Stimulated activated effector memory CD8-positive, alpha-beta T cell treated with anti-CD3 and anti-CD28 coated beads, Interleukin-12 subunit alpha, Interleukin-12 subunit beta, amount 100 ng/mL, for 72 hours (primary cell): ENCODE measurements at regions not wholly inside any gene's neighbourhood (a gene's known extent, or its start where the extent isn't known, plus 50 kb on each side); places are given as distances from the start of the nearest gene placed in this dataset.
"Not testable (repeated sequence)": the region's sequence is repeated elsewhere in the genome, so short reads cannot be mapped to it uniquely, and the experiment has no call there.

Experiments used
- ATAC-seq: fragments of 150-1000 bp; cut with Tn5 transposase; 2 replicates; pipeline ENCODE4 v1.10.0; 2021
- DNase-seq, 2 donors: peaks; one replicate each; pipeline ENCODE4 v3.0.0; 2021 to 2022; ENCODE audit warnings: low spot score in 2 of 2
- H3K27ac Mint-ChIP-seq: one replicate; pipeline ENCODE4 v1.8.0; 2022; ENCODE audit warnings: mild to moderate bottlenecking, mixed read lengths
- H3K36me3 Mint-ChIP-seq: one replicate; pipeline ENCODE4 v1.8.0; 2022; ENCODE audit warnings: mild to moderate bottlenecking, mixed read lengths
- H3K4me1 Mint-ChIP-seq: one replicate; pipeline ENCODE4 v1.8.0; 2022; ENCODE audit warnings: mixed read lengths
- H3K4me3 Mint-ChIP-seq: one replicate; pipeline ENCODE4 v1.8.0; 2022; ENCODE audit warnings: mild to moderate bottlenecking, mixed read lengths
- H3K9me3 Mint-ChIP-seq: one replicate; pipeline ENCODE4 v1.8.0; 2022; ENCODE audit warnings: mixed read lengths

DNA sequence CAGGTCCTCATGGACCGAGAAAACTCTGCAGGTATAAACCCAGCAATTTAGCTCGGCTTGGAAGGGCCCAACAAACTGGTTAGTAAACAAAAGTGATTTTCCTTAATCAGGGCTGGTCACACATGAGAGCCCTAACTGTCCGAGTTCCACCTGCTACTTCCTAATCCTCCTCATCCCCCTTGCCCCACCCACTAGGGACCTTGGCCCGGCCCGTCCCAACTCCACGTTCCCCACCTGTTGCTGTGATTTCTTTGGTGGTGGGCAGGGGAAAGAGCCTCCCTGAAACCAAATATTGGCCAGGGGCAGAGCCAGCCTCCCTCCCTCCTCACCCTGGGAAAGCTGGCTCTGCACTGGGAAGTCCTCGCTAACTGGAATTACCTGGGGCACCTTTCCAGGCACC lies 304.2 kb upstream of the PROX1 start:
- no peaks in the 10 kb centered on the region for H3K36me3 Mint-ChIP-seq
- ATAC-seq (no peak), DNase-seq (no peak)
- H3K4me1 Mint-ChIP-seq: no peaks in the 10 kb centered on the region
- H3K27ac Mint-ChIP-seq: no peak overlapping the region
- peaks cover 5% of the 10 kb centered on the region for H3K9me3 Mint-ChIP-seq
- H3K4me3 Mint-ChIP-seq: no peak overlapping the region

DNA sequence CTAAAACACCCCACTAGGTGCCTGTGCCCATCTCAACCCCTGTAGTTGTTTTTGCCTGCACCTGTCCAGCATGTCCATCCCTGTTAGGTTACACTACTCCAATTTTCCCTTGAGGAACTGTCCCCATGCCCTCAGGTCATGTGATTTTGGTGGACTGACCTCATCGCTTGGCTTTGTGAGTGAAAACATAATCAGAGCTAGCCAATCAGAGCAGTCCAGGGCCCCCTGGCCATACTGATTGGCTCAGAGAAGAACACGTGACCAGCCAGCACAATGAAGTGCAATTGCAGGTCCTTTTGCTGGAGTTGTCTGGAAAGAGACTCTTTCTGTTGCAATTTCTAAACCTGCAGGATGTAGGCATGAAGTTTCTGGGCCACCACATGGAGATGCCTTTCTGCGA lies 303.3 kb upstream of the PROX1 start:
- H3K36me3 Mint-ChIP-seq: no peaks in the 10 kb centered on the region
- ATAC-seq (no peak), DNase-seq (no peak)
- no peak overlapping the region for H3K27ac Mint-ChIP-seq
- H3K4me1 Mint-ChIP-seq: no peaks in the 10 kb centered on the region
- H3K4me3 Mint-ChIP-seq: no peak overlapping the region
- H3K9me3 Mint-ChIP-seq: peaks cover 5% of the 10 kb centered on the region

DNA sequence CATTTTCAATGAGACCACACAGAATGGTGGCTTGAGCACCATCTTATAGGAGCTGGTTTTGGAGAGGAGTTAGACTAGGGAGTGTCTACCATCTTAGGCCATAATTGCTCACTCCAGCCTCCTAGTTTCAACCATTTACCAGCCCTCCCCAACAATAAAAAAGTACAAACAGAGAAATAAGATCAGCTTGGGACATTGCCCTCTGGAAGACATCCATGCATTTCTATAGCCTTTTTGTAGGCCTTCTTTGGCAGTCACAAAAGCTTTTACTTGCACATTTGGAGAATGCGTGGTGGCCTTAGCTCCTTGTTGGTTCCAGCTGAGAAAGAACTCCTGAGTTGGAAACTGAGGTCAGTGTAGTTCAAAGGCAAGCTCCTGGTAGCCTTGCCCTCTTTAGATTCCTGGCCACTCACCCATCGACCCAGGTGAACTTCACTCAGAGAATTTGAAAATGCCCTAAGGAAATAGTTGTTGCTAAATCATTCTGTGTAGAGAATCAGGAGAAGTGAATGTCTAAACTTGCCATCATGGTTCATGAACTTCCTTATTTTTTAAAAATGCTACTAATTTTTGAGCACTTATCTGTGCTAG lies 301.7 kb upstream of the PROX1 start:
- DNase-seq (no peak), ATAC-seq (no peak)
- H3K4me3 Mint-ChIP-seq: no peak overlapping the region
- no peak overlapping the region for H3K27ac Mint-ChIP-seq
- no peaks in the 10 kb centered on the region for H3K4me1 Mint-ChIP-seq
- peaks cover 5% of the 10 kb centered on the region for H3K9me3 Mint-ChIP-seq
- no peaks in the 10 kb centered on the region for H3K36me3 Mint-ChIP-seq

DNA sequence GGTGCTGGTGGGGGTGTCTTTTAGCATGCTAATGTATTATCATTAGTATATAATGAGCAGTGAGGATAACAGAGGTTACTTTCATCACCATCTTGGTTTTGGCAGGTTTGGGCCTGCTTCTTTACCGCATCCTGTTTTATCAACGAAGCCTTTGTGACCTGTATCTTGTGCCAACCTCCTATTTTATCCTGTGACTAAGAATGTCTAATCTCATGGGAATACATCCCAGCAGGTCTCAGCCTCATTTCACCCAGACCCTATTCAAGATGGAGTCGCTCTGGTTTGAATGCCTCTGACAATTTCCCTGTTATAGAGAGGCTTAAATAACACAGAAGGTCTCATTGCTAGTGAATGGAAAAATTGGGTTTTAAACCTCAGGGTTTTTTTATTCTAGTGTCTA lies 300.8 kb upstream of the PROX1 start:
- no peaks in the 10 kb centered on the region for H3K4me1 Mint-ChIP-seq

DNA sequence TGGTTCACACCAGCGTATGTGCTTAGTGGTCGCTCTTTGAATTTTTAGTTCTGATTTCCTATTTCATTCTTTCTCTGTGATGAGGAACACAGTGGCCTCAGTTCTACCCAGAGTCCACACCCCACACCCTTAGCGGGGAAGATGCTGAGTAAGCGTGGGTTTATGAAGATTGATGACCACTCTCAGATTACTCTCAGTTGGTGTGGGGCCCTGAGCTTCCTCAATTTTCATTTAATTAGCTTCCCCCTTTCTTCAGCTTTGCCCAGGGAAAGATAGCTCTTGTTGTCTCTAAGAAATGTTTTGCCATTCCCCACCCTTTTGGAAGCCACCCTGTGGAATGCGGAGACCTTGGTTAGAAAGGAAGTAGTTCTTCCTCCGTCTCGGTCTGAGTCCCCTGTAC lies 299.9 kb upstream of the PROX1 start:
- Mint-ChIP-seq H3K4me3 (no peak overlapping the region), H3K9me3 (peaks cover 3% of the 10 kb centered on the region), H3K4me1 (no peaks in the 10 kb centered on the region), H3K36me3 (no peaks in the 10 kb centered on the region), H3K27ac (no peak overlapping the region)
- ATAC-seq (no peak), DNase-seq (no peak)

More for the DNA sequence above, 300.8 kb upstream of the PROX1 start:
- Mint-ChIP-seq H3K36me3 (no peaks in the 10 kb centered on the region), H3K4me3 (no peak overlapping the region), H3K9me3 (peaks cover 5% of the 10 kb centered on the region), H3K27ac (no peak overlapping the region)
- no peak for DNase-seq
- ATAC-seq: no peak

DNA sequence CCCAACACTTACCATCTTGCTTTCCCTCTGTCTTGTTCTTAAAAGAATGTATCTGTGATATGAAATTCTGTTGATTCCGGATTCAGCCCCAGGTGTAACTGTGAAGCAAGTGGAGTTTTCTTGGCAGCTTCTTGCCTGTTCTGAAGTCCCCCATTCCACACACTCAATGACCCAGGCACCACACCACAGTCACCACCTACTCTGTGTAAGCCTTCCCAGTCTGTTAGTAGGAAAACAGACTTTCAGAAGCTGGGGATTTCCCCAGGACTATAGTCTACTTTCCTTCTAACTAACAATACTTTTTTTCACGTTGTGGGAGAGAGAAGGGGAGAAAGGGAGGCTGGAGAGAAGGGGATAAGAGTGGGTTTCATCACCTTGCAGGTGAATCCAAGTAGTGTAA lies 299.1 kb upstream of the PROX1 start:
- ATAC-seq (no peak), DNase-seq (no peak)
- Mint-ChIP-seq H3K36me3 (no peaks in the 10 kb centered on the region), H3K4me3 (no peak overlapping the region), H3K9me3 (peaks cover 3% of the 10 kb centered on the region), H3K4me1 (no peaks in the 10 kb centered on the region), H3K27ac (no peak overlapping the region)

DNA sequence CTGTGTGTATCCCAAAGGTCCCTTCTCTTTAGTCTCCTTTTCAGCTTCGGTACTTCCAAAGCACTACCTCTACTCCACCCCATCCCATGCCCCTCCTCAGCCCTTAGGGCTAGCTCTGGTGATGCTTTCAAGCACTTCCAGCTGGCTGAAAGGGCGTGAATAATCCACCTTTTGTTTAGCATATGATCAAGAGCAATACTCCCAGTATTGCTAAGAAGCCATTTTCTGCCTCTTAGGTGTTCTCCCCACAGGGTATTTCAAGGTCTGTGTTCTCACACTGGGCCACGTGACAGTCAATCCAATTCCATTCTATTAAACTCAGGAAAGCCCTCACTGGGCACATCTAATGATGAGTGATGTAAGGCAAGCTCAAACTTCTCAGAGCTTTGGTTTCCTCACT lies 298.5 kb upstream of the PROX1 start:
- DNase-seq (no peak), ATAC-seq (no peak)
- H3K4me3 Mint-ChIP-seq: no peak overlapping the region
- no peaks in the 10 kb centered on the region for H3K36me3 Mint-ChIP-seq
- H3K4me1 Mint-ChIP-seq: no peaks in the 10 kb centered on the region
- peaks cover 3% of the 10 kb centered on the region for H3K9me3 Mint-ChIP-seq
- H3K27ac Mint-ChIP-seq: no peak overlapping the region

DNA sequence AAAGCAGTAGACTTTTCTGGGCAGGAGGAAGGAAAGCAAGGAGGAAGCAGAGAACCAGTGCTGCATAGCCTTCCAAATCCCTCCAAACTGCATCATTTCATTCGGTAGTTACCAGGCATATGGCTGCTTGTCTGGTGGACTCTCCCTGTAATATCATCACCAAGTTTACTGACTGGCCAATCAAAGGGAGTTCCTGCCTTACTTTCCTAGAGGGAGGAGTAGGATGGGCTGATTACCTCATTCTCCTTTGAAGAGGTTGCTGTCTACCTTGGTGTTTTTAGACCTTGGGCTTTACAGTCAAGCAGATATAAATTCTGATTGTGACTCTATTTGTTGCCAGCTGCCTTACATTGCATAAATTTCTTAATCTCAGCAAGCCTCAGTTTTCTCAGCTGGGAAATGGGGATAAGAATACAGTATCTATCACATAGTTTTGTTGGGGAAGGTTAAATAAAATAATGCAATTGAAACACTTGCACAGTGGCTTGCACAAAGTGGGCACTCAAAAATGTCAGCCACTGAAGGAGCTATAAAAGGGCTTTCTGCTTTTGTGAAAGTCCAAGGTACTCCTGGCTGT lies 297.3 kb upstream of the PROX1 start:
- DNase-seq (no peak), ATAC-seq (no peak)
- no peaks in the 10 kb centered on the region for H3K36me3 Mint-ChIP-seq
- no peak overlapping the region for H3K27ac Mint-ChIP-seq
- H3K9me3 Mint-ChIP-seq: peaks cover 3% of the 10 kb centered on the region
- no peaks in the 10 kb centered on the region for H3K4me1 Mint-ChIP-seq
- H3K4me3 Mint-ChIP-seq: no peak overlapping the region

DNA sequence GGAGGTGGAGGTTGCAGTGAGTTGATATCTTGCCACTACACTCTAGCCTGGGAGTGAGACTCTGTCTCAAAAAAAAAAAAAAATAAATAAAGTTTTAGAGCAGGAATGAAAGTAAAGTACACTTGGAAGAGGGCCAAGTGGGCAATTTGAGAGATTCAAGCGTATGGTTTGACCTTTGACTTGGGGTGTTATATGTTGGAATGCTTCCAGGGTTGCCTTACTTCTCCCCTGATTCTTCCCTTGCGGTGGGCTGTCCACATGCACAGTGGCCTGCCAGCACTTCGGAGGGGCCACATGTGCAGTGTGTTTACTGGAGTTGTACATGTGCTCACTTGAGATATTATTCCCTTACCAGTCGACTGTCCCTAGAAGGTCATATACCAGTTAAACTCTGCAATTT lies 295.5 kb upstream of the PROX1 start:
- DNase-seq: no peak
- Mint-ChIP-seq H3K36me3 (no peaks in the 10 kb centered on the region), H3K4me1 (no peaks in the 10 kb centered on the region), H3K27ac (no peak overlapping the region), H3K9me3 (peaks cover 3% of the 10 kb centered on the region), H3K4me3 (no peak overlapping the region)
- no peak for ATAC-seq

DNA sequence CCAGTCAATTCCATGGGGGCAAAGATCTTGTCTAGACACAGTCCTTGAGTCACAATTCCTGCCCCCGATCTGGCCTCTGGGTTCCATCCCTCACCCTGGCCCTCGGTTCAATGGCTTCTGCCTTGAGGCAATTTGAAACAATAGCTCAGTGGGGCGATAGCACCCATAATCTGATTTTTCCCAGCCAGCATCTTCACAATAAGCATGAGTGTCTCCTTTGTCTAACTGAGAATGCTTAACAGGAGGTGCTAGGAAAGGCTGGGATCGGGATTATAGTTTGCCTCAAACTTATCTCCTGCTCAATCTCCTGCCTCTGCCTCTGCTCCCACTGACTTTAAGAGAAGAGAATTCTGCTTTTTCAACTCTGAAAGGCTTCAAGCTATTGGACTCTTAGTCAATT lies 293.9 kb upstream of the PROX1 start:
- Mint-ChIP-seq H3K9me3 (no peaks in the 10 kb centered on the region), H3K4me3 (no peak overlapping the region), H3K27ac (no peak overlapping the region), H3K4me1 (no peaks in the 10 kb centered on the region), H3K36me3 (no peaks in the 10 kb centered on the region)
- no peak for DNase-seq
- ATAC-seq: no peak

DNA sequence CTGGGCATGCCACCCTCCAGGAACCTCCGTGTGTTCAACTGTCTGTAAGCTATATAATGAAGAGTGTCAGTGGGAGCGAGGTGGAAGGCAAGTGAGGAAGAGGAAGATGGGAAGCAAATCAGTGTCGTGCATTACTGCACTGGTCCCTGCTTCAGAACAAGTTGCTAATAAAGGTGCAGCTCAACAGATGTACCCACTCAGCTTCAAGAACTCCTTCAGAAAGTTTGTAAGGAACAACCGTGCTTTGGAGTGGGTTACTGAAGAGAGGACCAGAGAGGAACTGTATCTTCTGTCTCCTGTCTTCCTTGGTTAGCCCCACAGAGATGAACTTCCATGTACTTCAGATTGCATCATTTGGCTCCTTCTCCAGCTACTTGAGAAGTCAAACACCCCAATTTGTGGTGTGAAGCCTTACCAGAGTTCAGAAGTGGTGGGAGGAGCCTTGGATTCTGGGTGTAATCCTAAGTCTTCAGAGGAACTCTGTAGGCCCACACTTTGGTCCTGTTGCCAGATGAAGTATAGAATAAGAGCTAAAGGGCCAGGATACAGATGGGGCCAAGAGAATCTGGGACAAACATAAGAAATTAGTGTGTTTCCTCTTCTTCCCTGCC lies 290.5 kb upstream of the PROX1 start:
- Mint-ChIP-seq H3K27ac (no peak overlapping the region), H3K4me3 (no peak overlapping the region), H3K9me3 (peaks cover 6% of the 10 kb centered on the region), H3K36me3 (no peaks in the 10 kb centered on the region), H3K4me1 (no peaks in the 10 kb centered on the region)
- ATAC-seq: no peak
- no peak for DNase-seq

DNA sequence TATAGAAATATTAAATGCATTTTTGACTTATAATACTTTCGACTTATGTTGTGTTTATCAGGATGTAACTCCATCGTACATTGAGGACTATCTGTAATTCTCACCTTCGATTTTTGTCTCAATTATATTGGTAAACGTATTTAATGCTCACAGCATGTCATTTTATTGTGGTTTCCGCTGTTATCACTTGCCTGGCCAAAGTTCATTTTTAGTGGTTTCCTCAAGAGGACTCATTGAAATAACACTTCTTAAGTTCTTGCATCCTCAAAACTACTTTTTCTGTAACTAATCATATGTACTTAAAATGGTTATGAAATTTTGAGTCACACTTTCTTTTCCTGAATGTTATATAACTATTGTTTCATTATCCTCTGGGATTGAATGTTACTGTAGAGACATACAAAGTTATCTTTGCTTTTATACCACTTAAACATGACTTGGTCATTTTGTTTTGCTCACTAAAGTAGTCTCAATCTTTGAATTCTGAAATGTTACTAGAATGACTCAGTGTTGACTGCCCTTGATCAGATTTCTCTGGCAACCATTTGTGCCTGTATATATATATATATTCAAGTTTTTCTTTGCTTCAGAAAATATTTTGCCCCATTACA lies 289.6 kb upstream of the PROX1 start:
- Mint-ChIP-seq H3K36me3 (no peaks in the 10 kb centered on the region), H3K4me3 (no peak overlapping the region), H3K27ac (no peak overlapping the region), H3K4me1 (no peaks in the 10 kb centered on the region), H3K9me3 (peaks cover 11% of the 10 kb centered on the region)
- ATAC-seq (no peak), DNase-seq (no peak)

DNA sequence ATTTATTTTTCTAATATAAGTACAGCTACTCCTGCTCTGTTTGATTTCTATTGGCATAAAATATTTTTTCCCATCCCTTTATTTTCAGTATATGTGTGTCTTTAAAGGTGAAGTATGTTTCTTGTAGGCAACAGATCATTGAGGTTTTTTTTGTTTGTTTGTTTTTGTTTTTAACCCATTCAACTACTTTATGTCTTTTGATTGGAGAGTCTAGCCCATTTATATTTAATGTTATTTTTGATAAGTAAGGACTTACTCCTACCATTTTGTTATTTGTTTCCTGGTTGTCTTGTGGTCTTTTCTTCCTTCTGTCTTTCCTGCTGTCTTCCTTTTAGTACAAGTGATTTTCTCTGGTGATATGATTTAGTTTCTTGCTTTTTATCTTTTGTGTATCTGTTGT lies 285.1 kb upstream of the PROX1 start:
- ATAC-seq: no peak
- H3K27ac Mint-ChIP-seq: no peak overlapping the region
- H3K4me3 Mint-ChIP-seq: no peak overlapping the region

DNA sequence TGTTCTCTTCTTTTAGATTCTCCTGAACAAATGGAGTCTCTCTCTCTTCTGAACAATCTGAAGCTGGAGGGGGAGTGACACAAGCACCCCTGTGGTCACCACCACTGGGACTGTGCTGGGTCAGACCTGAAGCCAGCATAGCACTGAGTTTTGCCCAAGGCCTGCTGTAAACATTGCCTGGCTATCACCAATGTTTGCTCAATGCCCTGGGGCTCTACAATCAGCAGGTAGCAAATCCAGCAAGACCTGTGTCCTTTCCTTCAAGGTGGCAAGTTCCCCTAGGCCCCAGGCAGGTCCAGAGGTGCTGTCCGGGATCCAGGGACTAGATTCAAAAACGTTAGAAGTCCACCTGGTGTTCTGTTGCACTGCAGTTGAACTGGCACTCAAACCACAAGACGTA lies 282.8 kb upstream of the PROX1 start:
- no peak overlapping the region for H3K4me3 Mint-ChIP-seq
- no peaks in the 10 kb centered on the region for H3K36me3 Mint-ChIP-seq
- ATAC-seq (no peak), DNase-seq (no peak)
- H3K4me1 Mint-ChIP-seq: no peaks in the 10 kb centered on the region
- no peak overlapping the region for H3K27ac Mint-ChIP-seq
- H3K9me3 Mint-ChIP-seq: peaks cover 11% of the 10 kb centered on the region

More for the DNA sequence above, 285.1 kb upstream of the PROX1 start:
- H3K36me3 Mint-ChIP-seq: no peaks in the 10 kb centered on the region
- no peak for DNase-seq
- no peaks in the 10 kb centered on the region for H3K4me1 Mint-ChIP-seq
- peaks cover 11% of the 10 kb centered on the region for H3K9me3 Mint-ChIP-seq

DNA sequence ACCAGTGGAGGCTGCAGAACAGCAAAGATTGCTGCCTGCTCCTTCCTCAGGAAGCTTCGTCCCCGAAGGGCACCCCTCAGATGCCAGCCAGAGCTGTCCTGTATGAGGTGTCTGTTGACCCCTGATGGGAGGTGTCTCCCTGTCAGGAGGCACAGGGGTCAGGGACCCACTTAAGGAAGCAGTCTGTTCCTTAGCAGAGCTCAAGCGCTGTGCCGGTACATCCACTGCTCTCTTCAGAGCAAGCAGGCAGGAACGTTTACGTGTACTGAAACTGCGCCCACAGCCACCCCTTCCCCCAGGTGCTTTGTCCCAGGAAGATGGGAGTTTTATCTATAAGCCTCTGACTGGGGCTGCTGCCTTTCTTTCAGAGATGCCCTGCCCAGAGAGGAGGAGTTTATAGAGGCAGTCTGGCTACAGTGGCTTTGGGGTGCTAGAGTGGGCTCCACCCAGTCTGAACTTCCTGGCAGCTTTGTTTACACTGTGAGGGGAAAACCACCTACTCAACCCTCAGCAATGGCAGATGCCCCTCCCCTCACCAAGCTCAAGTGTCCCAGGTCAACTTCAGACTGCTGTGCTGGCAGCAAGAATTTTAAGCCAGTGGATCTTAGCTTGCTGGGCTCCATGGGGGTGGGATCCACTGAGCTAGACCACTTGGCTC lies 275.8 kb upstream of the PROX1 start:
- H3K4me3 Mint-ChIP-seq, H3K27ac Mint-ChIP-seq, H3K4me1 Mint-ChIP-seq, DNase-seq, ATAC-seq, H3K36me3 Mint-ChIP-seq, H3K9me3 Mint-ChIP-seq: not testable (repeated sequence)

DNA sequence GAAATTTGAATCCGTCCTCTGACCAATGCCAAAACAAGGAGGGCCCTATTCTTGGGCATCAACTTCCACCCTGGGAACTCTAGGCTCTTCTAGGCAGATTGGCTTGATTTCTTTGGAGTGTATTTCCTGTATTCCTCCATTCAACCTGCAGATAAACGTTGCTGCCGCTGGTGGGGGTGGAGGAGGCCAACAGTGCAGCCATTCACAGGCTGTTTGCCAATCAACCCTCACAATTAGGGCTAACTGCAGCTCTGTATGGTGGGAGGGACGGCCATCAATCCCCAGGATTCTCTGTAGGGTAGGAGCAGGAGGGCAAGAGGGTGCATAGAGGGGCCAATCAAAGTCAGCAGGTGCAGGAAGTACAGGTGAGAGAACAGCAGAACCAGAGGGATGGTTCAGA lies 273.1 kb upstream of the PROX1 start:
- no peak overlapping the region for H3K27ac Mint-ChIP-seq
- ATAC-seq: no peak
- no peak overlapping the region for H3K4me3 Mint-ChIP-seq
- no peak for DNase-seq
- no peaks in the 10 kb centered on the region for H3K4me1 Mint-ChIP-seq
- H3K9me3 Mint-ChIP-seq: peaks cover 3% of the 10 kb centered on the region
- no peaks in the 10 kb centered on the region for H3K36me3 Mint-ChIP-seq
